Central memory CD4-positive, alpha-beta T cell (primary cell): ENCODE measurements at regions not wholly inside any gene's neighbourhood (a gene's known extent, or its start where the extent isn't known, plus 50 kb on each side); places are given as distances from the start of the nearest gene placed in this dataset.

ENCODE experiments used
- DNase-seq: peaks from one replicate; pipeline ENCODE4 v3.0.0; 2022

- DNase-seq = no peak
These were observed 176.8 kb downstream of the VEGFA start for GRCh38 chr6:43946641-43947363.

- no peak for DNase-seq
These were observed 175.7 kb downstream of the VEGFA start for GRCh38 chr6:43945768-43946080.

GRCh38 chr6:43944908-43945767, 175.1 kb downstream of the VEGFA start:
- no peak for DNase-seq

GRCh38 chr6:43943781-43944250, 173.8 kb downstream of the VEGFA start:
- no peak for DNase-seq

- DNase-seq = no peak
These were observed 173.2 kb downstream of the VEGFA start for GRCh38 chr6:43943099-43943766.

- DNase-seq = no peak
These were observed 172.6 kb downstream of the VEGFA start for GRCh38 chr6:43942616-43943015.

- DNase-seq = no peak
These were observed 172.0 kb downstream of the VEGFA start for GRCh38 chr6:43942011-43942442.

- DNase-seq = no peak
These were observed 171.2 kb downstream of the VEGFA start for GRCh38 chr6:43941174-43941573.

- no peak for DNase-seq
These were observed 170.5 kb downstream of the VEGFA start for GRCh38 chr6:43940393-43941087.

GRCh38 chr6:43940071-43940392, 170.0 kb downstream of the VEGFA start:
- DNase-seq = no peak

GRCh38 chr6:43939281-43940070, 169.5 kb downstream of the VEGFA start:
- DNase-seq = no peak

GRCh38 chr6:43938178-43939105, 168.4 kb downstream of the VEGFA start:
- DNase-seq = no peak

- no peak for DNase-seq
These were observed 167.5 kb downstream of the VEGFA start for GRCh38 chr6:43937236-43938177.

GRCh38 chr6:43936476-43936875, 166.5 kb downstream of the VEGFA start:
- DNase-seq = no peak

GRCh38 chr6:43935921-43936439, 166.0 kb downstream of the VEGFA start:
- no peak for DNase-seq

GRCh38 chr6:43934803-43935602, 165.0 kb downstream of the VEGFA start:
- no peak for DNase-seq

- DNase-seq = no peak
These were observed 164.3 kb downstream of the VEGFA start for GRCh38 chr6:43934183-43934802.
